ENCODE measurements at regions not wholly inside any gene's neighbourhood (a gene's known extent, or its start where the extent isn't known, plus 50 kb on each side); places are given as distances from the start of the nearest gene placed in this dataset.

DNA sequence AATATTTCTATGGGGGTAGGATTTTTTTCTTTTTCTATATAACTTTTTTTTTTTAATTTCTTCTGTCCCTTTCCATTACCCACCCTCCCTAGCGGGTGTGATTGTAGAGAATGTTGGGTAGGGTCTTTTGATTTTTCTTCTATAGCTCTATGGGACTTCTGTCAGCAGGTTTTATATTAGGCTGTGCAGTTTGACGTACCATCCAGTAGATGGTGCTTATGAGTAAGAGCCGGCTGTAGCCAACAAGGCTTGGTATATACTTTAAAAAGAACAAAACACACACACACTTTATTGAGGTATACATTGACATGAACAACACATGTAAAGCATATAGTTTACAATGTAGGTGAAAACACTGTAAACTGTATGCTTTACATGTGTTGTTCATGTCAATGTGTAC is 247.9 kb upstream of the POF1B start:
- no peak for TF ChIP-seq EZH2phosphoT487 (IDR thresholded peaks at IDR 0.05)
- TF ChIP-seq, protein P1, sequence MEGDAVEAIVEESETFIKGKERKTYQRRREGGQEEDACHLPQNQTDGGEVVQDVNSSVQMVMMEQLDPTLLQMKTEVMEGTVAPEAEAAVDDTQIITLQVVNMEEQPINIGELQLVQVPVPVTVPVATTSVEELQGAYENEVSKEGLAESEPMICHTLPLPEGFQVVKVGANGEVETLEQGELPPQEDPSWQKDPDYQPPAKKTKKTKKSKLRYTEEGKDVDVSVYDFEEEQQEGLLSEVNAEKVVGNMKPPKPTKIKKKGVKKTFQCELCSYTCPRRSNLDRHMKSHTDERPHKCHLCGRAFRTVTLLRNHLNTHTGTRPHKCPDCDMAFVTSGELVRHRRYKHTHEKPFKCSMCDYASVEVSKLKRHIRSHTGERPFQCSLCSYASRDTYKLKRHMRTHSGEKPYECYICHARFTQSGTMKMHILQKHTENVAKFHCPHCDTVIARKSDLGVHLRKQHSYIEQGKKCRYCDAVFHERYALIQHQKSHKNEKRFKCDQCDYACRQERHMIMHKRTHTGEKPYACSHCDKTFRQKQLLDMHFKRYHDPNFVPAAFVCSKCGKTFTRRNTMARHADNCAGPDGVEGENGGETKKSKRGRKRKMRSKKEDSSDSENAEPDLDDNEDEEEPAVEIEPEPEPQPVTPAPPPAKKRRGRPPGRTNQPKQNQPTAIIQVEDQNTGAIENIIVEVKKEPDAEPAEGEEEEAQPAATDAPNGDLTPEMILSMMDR (IDR thresholded peaks at IDR 0.05): peak; percentile 61

All from neural progenitor cell (in vitro differentiated cells).